ENCODE measurements at regions not wholly inside any gene's neighbourhood (a gene's known extent, or its start where the extent isn't known, plus 50 kb on each side); places are given as distances from the start of the nearest gene placed in this dataset.

- ATAC-seq = peak; percentile 50
These were observed 395.2 kb upstream of the DCN start for GRCh38 chr12:91577586-91578539.

GRCh38 chr12:91576432-91576831 lies 393.8 kb upstream of the DCN start:
- intact Hi-C loops (cut with DNase I) = loop anchor here (5.0 to 10.0 kb wide), 3 partner anchors 208 to 996 kb away; partner anchors contain the start of gene BTG1
- DNase-seq (ENCODE audit: missing footprints) = no peak

More at GRCh38 chr12:91577586-91578539, 395.2 kb upstream of the DCN start:
- no peak for DNase-seq (ENCODE audit: missing footprints)
- intact Hi-C loops (cut with DNase I) = loop anchor here (5.0 to 10.0 kb wide), 3 partner anchors 207 to 994 kb away; partner anchors contain the start of gene BTG1

GRCh38 chr12:91575630-91576029 lies 393.0 kb upstream of the DCN start:
- DNase-seq (ENCODE audit: missing footprints) (no peak), ATAC-seq (no peak)
- intact Hi-C loops (cut with DNase I) = loop anchor here (5.0 to 10.0 kb wide), 3 partner anchors 209 to 997 kb away; partner anchors contain the start of gene BTG1

More at GRCh38 chr12:91576432-91576831, 393.8 kb upstream of the DCN start:
- ATAC-seq = no peak

GRCh38 chr12:91574975-91575374 lies 392.4 kb upstream of the DCN start:
- intact Hi-C loops (cut with DNase I) = loop anchor here (5.0 to 10.0 kb wide), 3 partner anchors 210 to 997 kb away; partner anchors contain the start of gene BTG1

GRCh38 chr12:91574391-91574790 lies 391.8 kb upstream of the DCN start:
- ATAC-seq (no peak), DNase-seq (ENCODE audit: missing footprints) (no peak)
- intact Hi-C loops (cut with DNase I) = loop anchor here (10.0 kb wide), 1 partner anchor 210 kb away; no protein-coding TSS in a partner anchor

More at GRCh38 chr12:91574975-91575374, 392.4 kb upstream of the DCN start:
- no peak for ATAC-seq
- no peak for DNase-seq (ENCODE audit: missing footprints)

GRCh38 chr12:91572869-91573268 lies 390.3 kb upstream of the DCN start:
- DNase-seq (ENCODE audit: missing footprints) (no peak), ATAC-seq (no peak)
- intact Hi-C loops (cut with DNase I) = loop anchor here (10.0 kb wide), 1 partner anchor 212 kb away; no protein-coding TSS in a partner anchor

- intact Hi-C loops (cut with DNase I) = no loop called here
- DNase-seq (ENCODE audit: missing footprints) (no peak), ATAC-seq (no peak)
These were observed 384.5 kb upstream of the DCN start for GRCh38 chr12:91567100-91567485.

GRCh38 chr12:91566328-91567099 lies 383.9 kb upstream of the DCN start:
- intact Hi-C loops (cut with DNase I) = no loop called here
- ATAC-seq (no peak), DNase-seq (ENCODE audit: missing footprints) (no peak)

GRCh38 chr12:91565846-91566245 lies 383.2 kb upstream of the DCN start:
- DNase-seq (ENCODE audit: missing footprints) (no peak), ATAC-seq (no peak)
- intact Hi-C loops (cut with DNase I) = no loop called here

GRCh38 chr12:91565246-91565645 lies 382.6 kb upstream of the DCN start:
- DNase-seq (ENCODE audit: missing footprints) (no peak), ATAC-seq (no peak)
- intact Hi-C loops (cut with DNase I) = no loop called here

- intact Hi-C loops (cut with DNase I) = no loop called here
- DNase-seq (ENCODE audit: missing footprints) (no peak), ATAC-seq (no peak)
These were observed 380.6 kb upstream of the DCN start for GRCh38 chr12:91563011-91563765.

GRCh38 chr12:91562476-91562875 lies 379.9 kb upstream of the DCN start:
- ATAC-seq = no peak
- DNase-seq (ENCODE audit: missing footprints) = no peak
- intact Hi-C loops (cut with DNase I) = no loop called here

- no peak for DNase-seq (ENCODE audit: missing footprints)
- intact Hi-C loops (cut with DNase I) = no loop called here
These were observed 379.3 kb upstream of the DCN start for GRCh38 chr12:91561958-91562325.

GRCh38 chr12:91561301-91561957 lies 378.8 kb upstream of the DCN start:
- intact Hi-C loops (cut with DNase I) = no loop called here
- DNase-seq (ENCODE audit: missing footprints) (no peak), ATAC-seq (no peak)

More at GRCh38 chr12:91561958-91562325, 379.3 kb upstream of the DCN start:
- no peak for ATAC-seq

- ATAC-seq (no peak), DNase-seq (ENCODE audit: missing footprints) (no peak)
- intact Hi-C loops (cut with DNase I) = no loop called here
These were observed 374.3 kb upstream of the DCN start for GRCh38 chr12:91556909-91557308.

GRCh38 chr12:91555436-91556415 lies 373.1 kb upstream of the DCN start:
- intact Hi-C loops (cut with DNase I) = no loop called here
- no peak for DNase-seq (ENCODE audit: missing footprints)
- ATAC-seq = no peak

- intact Hi-C loops (cut with DNase I) = no loop called here
- DNase-seq (ENCODE audit: missing footprints) (no peak), ATAC-seq (peak; percentile 56)
These were observed 369.3 kb upstream of the DCN start for GRCh38 chr12:91551927-91552326.
